Suprapubic skin (tissue), 4 donors: ENCODE measurements at regions not wholly inside any gene's neighbourhood (a gene's known extent, or its start where the extent isn't known, plus 50 kb on each side); places are given as distances from the start of the nearest gene placed in this dataset.

Experiments
- EP300 ChIP-seq: sonication (generic); formaldehyde crosslinking; IDR thresholded peaks from one replicate; pipeline ENCODE4 v1.6.1; 2017; ENCODE audit warnings: antibody characterized with exemption
- POLR2A ChIP-seq, 2 donors: fragments of 450-650 bp; IDR thresholded peaks; one replicate each; pipeline ENCODE4 v1.6.1; 2017; ENCODE audit warnings: antibody characterized with exemption in 2 of 2, mild to moderate bottlenecking in 2 of 2, moderate library complexity in 2 of 2
- POLR2AphosphoS5 ChIP-seq, 3 donors: sonication (generic); formaldehyde crosslinking; IDR thresholded peaks; one replicate each; pipeline ENCODE4 v1.6.1; 2017; ENCODE audit warnings: antibody characterized with exemption in 3 of 3
- TF ChIP-seq, protein P1 (sequence below), 2 donors: fragments of 200-600 bp in 1 of 2; fragments of 450-650 bp in 1 of 2; sonication (generic) in 1 of 2; IDR thresholded peaks; one replicate each; pipeline ENCODE4 v1.5.1; 2016 to 2019; ENCODE audit warnings: antibody characterized with exemption in 2 of 2, mild to moderate bottlenecking in 1 of 2, moderate library complexity in 1 of 2

DNA sequence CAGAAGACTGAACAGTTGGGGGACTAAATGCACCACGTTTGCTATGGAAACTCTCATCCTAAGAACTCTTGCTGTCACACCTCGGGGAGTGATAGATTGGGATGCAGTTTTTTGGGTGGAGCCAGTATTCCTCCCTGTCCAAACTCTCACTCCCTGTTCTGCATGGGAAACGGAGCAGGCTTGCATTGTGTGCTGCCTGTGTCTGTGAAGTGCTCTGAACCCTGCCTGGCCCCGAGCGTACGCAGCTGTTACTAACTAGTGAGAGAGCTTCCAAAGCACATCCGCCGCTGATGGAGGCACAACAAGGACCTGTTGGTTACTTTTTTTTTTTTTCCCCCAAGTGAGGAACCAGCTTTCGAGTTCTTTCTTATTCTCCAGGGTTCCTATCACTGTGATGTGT, 195.5 kb downstream of the ANAPC1 start:
- TF ChIP-seq POLR2AphosphoS5 (IDR thresholded peaks at IDR 0.05) (no peak), POLR2A (IDR thresholded peaks at IDR 0.05) (no peak), EP300 (no peak)
- TF ChIP-seq, protein P1, sequence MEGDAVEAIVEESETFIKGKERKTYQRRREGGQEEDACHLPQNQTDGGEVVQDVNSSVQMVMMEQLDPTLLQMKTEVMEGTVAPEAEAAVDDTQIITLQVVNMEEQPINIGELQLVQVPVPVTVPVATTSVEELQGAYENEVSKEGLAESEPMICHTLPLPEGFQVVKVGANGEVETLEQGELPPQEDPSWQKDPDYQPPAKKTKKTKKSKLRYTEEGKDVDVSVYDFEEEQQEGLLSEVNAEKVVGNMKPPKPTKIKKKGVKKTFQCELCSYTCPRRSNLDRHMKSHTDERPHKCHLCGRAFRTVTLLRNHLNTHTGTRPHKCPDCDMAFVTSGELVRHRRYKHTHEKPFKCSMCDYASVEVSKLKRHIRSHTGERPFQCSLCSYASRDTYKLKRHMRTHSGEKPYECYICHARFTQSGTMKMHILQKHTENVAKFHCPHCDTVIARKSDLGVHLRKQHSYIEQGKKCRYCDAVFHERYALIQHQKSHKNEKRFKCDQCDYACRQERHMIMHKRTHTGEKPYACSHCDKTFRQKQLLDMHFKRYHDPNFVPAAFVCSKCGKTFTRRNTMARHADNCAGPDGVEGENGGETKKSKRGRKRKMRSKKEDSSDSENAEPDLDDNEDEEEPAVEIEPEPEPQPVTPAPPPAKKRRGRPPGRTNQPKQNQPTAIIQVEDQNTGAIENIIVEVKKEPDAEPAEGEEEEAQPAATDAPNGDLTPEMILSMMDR (IDR thresholded peaks at IDR 0.05) = no peak
